ENCODE measurements at regions not wholly inside any gene's neighbourhood (a gene's known extent, or its start where the extent isn't known, plus 50 kb on each side); places are given as distances from the start of the nearest gene placed in this dataset.
A peak's percentile ranks its signal among the peaks of the same experiment; 100 is the strongest.
"Not testable (repeated sequence)": the region's sequence is repeated elsewhere in the genome, so short reads cannot be mapped to it uniquely, and the experiment has no call there.

GRCh38 chr6:7025861-7026260, 81.9 kb upstream of the RREB1 start:
- no peak for DNase-seq (ENCODE audit: low read depth)

- DNase-seq (ENCODE audit: low read depth): not testable (repeated sequence)
These were observed 78.8 kb upstream of the RREB1 start for GRCh38 chr6:7028963-7029362.

DNA sequence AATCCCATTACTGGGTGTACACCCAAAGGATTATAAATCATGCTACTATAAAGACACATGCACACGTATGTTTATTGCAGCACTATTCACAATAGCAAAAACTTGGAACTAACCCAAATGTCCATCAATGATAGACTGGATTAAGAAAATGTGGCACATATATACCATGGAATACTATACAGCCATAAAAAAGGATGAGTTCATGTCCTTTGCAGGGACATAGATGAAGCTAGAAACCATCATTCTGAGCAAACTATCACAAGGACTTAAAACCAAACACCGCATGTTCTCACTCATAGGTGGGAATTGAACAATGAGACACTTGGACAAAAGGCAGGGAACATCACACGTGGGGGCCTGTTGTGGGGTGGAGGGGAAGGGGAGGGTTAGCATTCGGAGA, 76.8 kb upstream of the RREB1 start:
- DNase-seq (ENCODE audit: low read depth): not testable (repeated sequence)

- DNase-seq (ENCODE audit: low read depth): no peak
These were observed 74.6 kb upstream of the RREB1 start for GRCh38 chr6:7033202-7033601.

DNA sequence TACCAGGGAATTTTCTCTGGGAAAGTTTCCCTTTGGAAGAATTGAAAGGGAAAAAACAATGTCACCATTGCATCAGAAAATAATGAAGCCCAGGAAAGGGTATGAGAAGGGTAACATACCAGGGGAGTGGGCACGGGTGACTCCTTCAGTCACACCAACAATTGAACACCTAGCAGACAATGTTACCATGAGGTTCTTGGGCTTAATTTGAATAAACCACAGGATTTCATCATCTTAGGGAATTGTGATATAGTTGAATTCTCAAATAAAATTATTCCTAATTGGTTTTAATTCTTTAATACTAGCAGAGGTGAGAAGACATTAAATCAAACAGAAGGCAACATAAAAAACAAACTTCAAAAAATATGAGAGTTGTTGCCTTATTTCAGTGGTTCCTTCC, 73.7 kb upstream of the RREB1 start:
- DNase-seq (ENCODE audit: low read depth): no peak

GRCh38 chr6:7035837-7036249, 71.9 kb upstream of the RREB1 start:
- no peak for DNase-seq (ENCODE audit: low read depth)

- no peak for DNase-seq (ENCODE audit: low read depth)
These were observed 66.2 kb upstream of the RREB1 start for GRCh38 chr6:7041511-7042026.

DNA sequence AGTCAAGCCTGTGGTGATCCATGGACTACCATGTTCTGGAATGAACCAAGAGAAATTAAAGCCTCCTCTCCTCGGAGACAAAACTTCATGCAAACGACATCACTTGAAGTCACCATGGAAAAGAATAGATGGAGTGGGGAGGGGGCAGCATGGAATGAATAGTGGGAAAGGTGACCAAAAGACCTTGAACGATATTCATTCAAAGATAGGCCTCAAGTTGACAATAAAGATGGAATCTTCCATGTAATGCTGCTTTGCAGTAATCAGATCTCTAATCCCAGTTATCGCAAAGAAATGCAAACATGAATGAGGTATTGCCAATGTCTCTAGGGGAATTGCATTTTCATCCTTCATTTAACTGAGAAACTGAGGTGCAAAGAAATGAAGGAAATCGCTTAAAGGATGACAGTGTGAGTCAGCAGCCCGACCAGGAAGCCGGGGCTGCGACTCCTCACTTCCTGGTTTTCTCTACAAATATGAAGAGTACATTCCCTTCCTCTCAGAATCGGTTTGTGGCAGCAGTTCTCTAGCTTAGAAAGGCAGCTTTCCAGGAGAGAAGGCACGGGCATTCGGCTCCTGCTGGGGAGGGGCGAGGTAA, 65.6 kb upstream of the RREB1 start:
- no peak for DNase-seq (ENCODE audit: low read depth)

- no peak for DNase-seq (ENCODE audit: low read depth)
These were observed 64.9 kb upstream of the RREB1 start for GRCh38 chr6:7042654-7043545.

DNA sequence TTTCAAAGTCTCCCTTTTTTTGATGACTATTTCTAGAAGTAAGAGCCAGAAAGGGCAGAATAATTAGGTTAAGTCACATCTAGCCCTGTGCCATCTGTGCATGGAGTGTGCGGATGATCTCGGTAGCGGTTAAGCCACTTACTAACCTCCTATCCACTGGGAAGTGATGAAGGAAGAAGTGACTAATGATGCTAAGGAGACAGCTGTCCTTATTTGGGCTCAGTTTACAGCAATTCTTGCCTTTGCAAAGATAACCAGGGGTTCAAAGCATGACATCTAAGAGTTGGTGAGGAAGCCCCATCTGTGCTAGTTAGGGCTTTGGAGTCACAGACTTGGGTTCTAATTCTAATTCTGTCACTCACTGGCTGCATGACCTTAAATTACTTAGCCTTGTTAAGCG, 62.4 kb upstream of the RREB1 start:
- no peak for DNase-seq (ENCODE audit: low read depth)

GRCh38 chr6:7045746-7046145, 62.0 kb upstream of the RREB1 start:
- DNase-seq (ENCODE audit: low read depth): no peak

- DNase-seq (ENCODE audit: low read depth): no peak
These were observed 60.6 kb upstream of the RREB1 start for GRCh38 chr6:7047128-7047527.

DNA sequence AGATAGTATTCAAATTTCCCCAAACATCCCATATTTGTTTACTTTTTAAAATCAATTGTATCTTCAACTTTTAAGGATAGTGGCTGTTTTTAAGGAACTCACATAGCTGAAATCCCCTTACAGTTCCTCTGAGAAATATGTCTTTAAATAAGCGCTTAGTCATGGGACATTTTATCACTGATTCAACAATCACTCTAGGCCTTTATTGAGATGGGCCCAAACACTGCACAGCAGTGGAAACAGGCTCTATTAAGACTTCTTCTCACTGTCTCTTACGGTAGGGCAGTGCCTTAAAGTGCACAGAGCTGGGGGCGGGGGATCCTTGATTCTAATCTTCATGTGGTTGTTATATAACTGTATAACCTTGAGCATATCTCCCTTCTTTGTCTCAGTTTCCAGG, 59.8 kb upstream of the RREB1 start:
- DNase-seq (ENCODE audit: low read depth): no peak

DNA sequence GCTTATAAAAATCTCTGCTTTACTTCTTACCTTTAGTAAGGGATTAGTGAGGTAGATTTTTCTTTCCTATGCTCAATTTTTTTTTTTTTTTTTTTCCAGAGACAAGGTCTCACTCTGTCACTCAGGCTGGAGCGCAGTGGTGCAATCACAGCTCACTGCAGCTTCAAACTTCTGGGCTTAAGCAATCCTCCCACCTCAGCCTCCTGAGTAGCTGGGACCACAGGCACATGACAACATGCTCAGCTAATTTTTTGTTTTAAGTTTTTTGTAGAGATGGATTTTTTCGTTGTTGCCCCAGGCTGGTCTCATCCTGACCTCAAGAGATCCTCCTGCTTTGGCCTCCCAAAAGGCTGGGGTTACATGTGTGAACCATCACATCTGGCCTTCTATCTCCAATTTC, 58.9 kb upstream of the RREB1 start:
- DNase-seq (ENCODE audit: low read depth): no peak

DNA sequence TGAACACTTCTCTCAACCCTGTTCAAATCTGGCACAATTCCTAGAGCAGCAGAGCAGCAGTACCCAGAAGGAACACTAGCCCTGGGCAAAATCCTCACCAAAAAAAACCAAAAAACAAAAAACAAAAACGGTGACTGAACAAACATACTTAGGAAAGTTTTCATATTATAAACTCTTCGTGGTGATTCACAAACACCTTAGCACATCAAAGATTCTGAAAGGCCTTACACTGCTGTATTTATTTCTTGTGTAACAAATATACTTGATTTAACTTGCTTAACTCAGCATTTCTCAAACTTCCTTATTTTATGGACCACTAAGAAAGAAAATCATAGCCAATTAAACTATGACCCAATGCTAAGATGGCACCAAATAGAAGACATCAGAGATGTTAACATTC, 57.8 kb upstream of the RREB1 start:
- no peak for DNase-seq (ENCODE audit: low read depth)

- peak; percentile 12 for DNase-seq (ENCODE audit: low read depth)
These were observed 56.6 kb upstream of the RREB1 start for GRCh38 chr6:7050872-7051779.

DNA sequence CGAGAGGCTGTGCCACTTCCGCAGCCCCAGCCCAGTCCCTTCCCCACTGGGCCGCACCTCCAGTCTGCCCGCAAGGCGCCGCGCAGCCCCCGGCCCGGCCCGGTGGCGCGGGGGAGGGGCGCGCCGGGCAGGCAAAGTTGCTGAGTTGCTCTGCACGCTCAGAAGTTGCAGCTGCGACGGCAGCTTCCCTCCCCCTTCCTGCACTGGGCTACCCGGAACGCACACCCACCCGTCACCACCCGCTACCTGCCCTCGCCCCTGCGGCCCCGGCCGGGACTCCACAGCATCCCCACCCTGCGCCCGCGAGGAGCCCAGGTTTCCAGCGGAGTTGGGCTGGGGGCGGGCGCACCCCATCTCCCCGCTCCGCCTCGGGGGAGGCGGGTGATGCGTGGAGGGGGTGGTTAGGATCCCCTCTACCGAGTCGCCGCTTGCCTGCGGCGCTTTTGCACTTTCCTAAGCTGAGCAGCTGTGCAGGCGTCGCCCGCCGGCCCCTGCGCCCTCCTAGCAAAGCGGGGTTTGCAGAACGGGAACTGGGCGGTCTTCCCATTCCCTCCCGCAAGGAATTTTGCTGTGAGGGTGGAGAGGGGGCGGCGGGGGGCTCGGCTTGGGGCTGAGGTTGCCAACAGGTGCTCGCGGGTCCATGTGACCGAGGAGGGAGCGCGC, 55.9 kb upstream of the RREB1 start:
- DNase-seq (ENCODE audit: low read depth): peak; percentile 29

DNA sequence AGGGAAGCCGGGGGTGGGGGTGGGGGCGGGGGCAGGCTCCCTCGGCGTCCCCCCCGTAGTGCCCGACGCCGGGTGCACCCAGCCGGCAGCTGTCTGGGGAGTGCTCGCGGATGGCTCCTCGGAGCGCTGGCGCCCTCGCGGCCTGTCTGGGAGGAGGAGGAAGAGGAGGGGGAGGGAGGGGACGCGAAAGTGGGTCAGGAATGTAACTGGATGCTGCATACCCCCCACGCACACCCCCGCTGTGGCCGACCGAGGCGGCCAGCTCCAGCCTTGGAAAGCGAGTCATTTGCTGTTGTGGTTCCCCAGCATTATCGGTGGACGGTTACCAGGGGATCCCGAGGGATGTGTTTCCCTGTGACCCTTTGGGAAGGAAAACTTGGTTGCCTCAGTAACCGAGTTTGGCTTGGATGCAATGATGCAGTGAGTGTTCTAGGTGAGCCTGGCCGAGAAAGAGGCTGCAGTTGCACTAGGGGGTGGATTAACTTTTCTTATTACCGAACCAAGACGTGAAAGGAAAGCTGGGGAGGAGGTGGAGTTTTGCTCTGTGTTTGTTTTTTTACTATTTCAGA, 55.2 kb upstream of the RREB1 start:
- DNase-seq (ENCODE audit: low read depth): no peak

DNA sequence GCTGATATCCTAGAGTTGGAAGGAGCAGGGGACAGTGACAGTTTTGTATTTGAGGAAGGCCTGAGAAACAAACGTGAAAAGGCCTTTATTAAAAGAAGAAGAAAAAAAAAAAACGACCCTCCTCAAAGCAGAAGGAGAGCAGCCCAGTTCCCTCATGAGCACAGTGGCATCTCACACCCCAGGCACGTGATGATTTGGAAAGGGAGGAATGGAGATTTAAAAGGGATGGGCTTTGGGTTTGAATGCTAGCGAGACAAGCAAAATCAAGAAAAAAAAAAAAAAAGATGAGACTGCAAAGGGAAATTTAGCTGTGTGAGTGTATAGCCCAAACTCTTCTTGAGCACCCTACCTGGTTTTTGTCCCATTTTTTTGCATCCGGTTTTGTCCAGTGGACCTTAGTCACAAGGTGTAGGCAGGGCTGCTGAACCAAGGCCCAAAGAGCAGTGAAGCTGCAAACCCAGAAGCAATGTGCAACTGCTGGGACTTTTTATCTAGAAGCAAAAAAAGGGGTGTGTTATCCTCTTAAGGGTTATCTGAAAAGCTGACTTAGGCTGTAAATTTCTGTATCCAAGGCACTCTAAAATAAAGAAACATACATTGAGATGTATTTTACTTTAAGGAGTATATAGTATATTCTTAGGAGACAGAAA, 54.5 kb upstream of the RREB1 start:
- no peak for DNase-seq (ENCODE audit: low read depth)
